NCI-H1694 treated with DMSO at 0.1 percent for 48 hours (cell line): ENCODE measurements at regions not wholly inside any gene's neighbourhood (a gene's known extent, or its start where the extent isn't known, plus 50 kb on each side); places are given as distances from the start of the nearest gene placed in this dataset.

ENCODE experiments used
- DNase-seq: peaks from one replicate; lab custom pipeline; 2025; lab: John Stamatoyannopoulos, UW

DNA sequence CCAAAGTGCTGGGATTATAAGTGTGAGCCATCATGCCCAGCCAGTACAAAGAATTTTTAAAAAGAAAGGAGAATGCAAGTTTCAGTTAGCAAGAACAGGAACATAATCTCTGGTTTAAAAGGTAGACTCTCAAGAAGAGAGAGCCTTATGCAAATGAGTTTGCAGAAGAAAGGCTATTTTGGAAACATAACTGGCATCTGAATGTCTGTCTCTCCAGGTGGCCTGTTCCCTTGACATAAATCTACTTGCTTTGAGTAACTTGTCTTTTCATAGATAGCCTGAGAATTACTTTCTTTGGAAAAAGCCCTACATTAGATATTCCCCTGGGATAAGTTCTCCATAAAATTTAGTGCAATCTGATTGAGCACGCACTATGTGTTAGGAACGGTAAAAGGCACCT lies 109.6 kb downstream of the ICOS start:
- DNase-seq, result no peak

DNA sequence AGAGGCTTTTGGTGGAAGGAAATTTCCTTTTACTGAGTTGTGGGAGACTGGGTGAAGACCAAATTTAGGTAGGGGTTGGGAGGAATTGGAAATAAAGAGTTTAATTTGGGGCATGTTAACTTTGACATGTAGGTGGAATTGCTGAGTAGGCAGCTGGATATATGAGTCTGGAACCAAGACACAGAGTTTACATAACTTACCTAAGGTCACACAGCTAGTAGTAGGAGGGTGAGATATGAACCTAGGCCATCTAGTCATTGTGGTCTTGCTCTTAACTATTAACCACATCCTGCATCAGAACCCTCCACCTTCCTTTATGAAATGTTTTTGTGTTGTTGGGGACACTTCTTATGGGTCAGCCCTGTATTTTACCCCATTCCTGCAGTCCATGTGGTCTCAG lies 113.1 kb downstream of the ICOS start:
- DNase-seq, result no peak

DNA sequence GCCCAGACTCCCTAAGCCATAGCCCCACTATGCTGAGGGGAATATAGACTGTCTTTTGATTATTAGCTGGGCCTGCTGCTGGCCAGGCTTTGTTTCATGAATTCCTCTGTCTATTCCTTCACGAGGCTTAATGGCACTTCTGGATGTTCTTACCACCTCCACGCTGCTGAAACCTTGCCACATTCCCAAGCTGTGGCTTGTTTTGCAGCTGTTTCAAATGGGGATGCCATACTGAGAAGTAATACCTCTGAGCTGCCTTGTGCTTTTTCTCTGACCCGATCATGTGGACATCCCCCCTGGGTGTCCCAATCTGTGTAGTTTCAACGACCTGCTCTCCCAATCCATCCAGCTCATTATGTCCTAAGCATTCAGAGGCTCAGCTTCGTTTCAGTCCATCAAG lies 114.1 kb downstream of the ICOS start:
- no peak for DNase-seq

DNA sequence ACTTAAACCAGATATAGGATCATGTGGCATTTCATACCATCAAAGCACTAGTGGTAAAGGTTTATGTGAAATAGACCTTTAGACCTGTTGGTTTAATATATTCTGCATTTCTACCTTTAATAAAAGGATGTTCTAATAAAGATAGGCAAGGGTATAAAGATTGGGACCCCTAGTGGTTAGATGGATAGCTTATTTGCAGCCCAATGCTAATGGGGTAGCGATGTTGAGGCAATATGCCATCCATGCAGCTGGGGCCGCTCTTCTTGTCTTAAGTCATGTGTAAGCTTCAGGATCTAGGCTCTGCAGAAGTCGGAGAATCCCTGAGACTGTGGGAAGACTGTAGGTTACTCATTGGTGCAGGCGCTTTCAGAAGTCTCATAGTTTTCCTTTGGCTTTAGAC lies 114.9 kb downstream of the ICOS start:
- DNase-seq, result no peak

DNA sequence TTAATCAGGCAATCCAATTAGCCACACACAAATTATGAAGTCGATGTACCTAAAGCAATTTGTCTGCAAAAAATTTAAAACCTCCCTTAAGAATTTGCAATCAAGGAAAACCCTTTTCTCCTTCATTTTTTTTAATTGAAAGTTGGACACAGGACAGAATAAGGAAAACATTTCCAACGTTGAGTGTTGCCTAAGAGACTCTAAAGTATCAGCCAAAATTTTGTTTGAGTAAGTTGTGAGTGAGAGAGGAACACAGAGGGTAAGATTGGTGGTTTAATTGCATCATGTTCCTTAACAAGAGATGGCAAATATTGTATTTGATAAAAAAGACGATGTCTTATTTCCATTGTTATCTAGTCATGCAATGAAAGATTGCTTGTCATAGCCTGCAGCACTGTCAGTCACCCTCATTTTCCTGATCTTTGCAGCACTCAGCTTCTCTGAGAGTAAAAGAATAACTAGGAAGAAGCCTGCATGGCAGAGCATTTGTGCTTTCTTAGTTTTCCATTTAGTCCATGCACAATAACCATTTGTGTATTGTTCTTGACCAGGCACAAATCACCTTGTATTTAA lies 115.5 kb downstream of the ICOS start:
- DNase-seq, result no peak

DNA sequence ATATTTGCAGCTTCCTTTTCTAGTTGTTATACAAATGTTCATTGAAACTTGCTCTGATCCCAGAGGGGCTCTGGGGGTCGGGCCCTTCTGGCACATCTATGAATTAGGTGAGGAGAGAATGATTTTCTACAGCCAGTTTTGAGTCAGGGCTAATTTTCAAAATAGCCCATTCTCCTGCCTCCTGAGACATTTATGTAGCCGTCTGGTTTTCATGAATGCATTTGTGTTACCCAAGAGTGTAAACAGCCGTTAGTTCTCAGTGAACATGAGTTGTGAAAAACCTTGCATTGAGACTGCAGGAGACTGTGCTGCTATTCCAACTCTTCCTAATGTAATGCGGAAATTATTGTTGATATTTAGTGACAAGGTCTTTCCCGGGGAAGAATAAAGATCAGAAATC lies 122.5 kb downstream of the ICOS start:
- DNase-seq, result no peak

DNA sequence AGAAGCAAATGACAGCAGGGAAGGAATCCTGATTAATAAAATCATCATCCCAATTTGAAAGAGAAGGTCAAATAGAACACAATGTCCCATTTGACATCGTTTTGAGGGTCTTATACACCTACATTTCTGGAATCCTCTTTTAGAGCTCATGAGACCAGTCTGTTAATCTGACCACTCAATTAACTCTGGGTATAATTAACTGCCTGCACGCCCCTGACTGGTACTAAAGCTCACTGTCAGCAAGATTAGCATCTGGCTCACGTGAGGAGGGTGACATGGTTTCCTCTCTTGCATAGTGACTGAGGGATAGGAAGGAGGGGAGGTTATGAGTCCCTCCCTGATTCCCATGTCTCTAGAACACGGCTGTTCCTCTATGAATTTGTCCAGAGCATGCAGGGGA lies 124.3 kb downstream of the ICOS start:
- DNase-seq, result no peak

DNA sequence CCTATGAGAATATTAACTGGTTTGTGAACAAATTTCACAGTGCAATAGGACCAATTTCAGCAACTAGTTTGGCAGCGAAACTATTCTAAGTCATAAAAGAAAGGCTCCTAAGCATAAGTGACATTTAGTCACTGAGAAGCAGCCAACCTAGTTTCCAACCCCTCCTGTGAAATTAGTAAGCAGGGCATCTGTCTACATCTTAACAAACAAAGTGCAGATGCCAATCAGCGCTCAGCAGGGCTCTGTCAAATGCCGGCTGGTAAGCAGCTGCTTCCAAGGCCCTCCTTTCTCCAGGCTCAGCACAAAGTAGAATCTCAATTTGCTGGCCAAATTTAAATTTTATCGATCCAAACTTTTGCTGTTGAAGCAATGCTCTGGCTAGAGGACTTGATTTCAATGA lies 124.7 kb downstream of the ICOS start:
- peak; percentile 27 for DNase-seq

DNA sequence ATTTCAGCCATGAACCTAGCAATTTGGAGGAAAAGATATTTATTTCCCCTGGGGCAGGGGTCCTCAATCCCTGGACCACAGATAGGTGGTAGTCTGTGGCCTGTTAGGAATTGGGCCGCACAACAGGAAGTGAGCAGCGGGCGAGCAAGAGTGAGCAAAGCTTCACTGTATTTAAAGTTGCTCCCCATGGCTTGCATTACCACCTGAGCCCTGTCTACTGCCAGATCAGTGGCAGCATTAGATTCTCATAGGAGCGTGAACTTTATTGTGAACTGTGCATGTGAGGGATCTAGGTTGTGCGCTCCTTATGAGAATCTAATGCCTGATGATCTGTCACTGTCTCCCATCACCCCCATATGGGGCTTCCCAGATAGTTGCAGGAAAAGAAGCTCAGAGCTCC lies 127.6 kb downstream of the ICOS start:
- no peak for DNase-seq

DNA sequence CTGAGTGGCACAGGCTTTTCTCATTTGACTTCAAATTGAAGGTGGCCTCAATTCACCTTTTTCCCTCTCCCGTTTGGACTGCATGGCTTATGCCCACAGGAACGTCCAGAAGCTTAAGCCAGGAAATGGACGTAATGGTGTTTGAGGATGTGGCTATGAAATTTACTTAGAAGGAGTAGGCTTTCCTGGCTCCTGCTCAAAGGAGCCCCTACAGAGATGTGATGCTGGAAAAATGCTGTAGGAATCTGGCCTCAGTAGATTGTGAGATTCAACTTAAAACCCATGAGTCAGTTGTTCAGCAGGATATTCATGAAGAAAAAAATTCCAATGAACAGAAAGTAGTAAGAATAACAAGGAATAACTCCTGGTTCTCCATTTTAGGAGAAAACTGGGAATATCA lies 129.0 kb downstream of the ICOS start:
- no peak for DNase-seq

DNA sequence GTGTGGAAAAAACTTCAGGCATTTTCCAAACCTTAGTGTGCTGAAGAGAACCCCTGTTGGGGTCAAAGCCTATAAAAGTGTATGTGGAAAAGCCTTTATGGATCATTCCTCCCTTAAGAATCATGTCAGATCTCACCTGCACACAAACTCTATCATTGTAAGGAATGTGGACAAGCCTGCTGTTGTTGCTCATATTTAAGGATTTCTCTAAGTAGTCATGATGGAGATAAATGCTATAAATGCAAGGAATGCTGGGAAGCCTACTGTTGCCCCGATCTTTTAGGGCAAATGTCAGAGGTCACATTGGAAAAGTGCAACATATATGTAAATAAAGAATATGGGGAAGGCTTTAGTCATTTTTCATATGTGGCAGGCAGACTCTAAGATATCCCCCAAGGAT lies 129.5 kb downstream of the ICOS start:
- no peak for DNase-seq

DNA sequence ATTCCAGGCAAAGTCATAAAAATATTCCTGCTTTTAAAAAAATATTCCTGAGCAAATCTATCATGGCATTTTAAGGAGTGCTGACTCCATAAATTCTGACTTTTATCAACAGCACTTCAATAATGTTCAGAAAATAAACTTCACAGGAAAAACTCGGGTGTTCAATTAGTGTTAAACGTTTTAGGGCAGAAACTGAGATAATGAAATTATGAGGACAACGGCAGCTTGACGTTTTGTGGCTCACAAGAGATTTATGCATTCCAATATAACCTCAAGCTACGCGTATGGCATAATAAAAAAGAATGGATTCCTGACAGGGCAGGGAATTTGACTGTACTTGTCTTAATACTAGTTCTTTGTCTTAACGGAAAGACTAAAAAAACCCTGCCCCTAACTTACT lies 133.2 kb downstream of the ICOS start:
- DNase-seq, result no peak

DNA sequence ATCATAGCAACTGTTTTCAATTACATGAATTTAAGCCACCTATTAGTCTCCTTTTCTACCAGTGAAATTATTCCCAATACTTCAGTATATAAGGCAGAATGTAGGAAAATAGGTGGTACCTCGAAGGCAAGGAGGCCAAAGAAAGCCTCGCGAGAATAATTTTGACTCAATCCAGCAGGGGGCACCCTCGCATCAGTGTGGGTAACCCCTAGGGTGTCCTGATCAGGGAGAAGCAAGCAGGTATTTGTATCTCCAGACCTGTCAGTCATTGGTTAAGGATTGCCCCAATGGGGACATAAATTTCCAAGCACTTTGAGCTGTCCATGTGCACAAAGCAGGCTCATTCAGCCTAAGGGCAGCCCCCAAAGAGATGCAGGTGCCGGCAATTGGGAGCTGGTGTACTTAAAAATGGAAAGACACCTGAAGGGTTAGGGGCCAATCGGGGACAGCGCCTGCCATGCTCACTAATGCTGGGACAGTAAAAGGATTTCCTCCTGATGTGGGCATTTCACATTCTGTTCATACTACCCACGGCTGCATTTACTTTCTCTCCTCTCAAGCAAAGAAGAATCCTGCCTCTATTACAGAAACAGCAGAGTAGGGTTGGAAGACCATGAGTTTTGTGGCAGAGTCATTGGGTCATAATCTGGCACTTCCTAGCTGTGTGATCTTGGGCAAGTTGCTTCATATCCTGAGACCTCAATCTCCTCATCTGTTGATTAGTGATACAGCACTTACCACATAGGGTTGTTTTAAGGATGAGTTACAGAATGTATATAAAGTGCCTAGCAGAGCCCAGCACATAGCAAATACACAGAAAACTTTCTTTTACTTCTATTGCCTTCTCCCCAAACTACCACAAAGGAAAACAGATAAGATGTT lies 136.1 kb downstream of the ICOS start:
- DNase-seq, result peak; percentile 5

DNA sequence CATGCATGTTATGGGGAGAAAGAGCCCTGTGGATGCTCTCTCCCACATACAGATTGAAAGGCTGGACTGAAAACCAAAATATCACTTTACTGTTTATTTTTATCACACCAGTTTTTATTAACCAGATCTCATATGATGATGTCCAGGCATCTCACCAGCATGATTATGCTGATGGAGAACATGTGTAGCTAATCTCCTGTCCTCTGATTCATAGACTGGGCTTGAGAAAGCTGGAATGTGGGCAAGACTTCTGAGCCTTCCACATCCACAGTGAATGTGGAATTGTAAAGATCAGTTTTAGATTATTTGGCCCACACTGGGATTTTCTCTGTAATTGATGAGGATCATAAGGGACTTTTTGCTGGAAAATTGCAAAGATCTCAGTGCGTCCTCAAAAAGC lies 137.9 kb downstream of the ICOS start:
- DNase-seq, result no peak

DNA sequence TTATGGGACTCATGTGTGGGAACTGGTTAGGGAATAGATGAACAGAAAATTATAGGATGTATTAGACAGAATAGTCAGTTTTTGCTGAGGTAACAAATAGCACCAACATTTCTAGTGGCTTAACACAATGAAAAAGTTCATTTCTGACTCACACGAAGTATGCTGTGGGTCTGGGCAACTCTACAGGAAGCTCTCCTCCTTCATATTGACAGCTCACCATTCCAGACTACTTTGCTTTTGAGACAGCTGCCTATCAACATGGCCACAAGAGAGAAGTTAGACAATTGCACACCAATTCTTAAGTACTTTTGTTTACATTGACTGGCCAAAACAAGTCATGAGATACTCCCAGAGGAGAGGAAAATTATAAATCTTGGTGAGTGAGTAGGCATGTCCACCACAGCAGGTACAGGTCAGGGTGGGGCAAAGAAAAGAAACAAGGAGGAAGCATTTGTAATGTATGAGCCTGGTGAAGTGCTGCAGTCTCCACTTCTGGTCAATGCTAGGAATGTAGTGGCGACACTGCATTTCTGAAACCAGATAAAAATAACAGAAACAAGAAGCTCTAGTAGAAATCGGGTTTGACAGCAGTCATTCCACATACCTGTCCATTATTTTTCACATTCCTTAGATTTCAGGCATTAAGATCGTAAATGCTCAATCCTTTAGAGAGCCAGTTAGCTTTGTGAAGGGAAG lies 141.6 kb downstream of the ICOS start:
- no peak for DNase-seq

DNA sequence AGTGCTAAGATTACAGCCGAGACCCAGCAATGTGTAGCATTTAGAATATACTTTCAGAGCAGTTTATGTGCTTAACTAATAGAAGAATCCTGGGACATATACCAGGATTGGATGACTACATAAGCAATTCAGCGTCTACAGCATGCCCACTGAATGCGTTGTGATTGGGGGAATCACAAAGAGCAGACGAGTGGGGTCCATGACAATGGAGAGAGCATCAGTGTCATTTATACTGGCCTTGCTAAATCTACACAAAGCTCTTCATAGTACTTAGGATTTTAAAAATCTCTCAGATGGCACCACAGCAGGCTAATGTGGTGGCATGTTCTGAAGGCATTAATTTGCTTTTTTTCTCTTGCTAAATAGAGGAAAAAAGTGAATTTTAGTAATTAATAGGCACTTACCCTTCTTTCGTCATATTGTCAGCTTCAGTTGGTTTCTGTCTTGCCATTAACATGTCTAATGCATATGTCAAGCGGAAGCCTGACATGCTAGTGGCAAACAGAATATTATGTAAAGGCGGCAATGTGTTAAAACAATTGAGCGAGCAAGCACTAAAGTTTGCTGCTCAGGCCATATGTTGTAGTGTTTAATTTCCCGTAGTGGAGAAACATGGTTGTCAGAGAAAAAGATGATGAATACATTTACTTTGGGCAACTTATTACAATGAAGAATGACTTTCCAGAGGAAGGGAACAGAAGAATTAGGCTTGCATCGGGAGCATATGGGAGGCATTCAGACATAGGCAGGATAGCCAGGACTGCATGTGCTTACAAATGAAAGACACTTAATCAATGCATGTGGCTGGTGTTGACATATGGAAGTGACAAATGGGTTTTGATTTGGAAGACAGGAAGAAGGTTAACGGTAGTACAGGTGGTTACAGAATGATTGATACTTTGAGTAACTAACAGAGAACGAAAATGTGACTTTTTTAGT lies 145.2 kb downstream of the ICOS start:
- peak; percentile 17 for DNase-seq

DNA sequence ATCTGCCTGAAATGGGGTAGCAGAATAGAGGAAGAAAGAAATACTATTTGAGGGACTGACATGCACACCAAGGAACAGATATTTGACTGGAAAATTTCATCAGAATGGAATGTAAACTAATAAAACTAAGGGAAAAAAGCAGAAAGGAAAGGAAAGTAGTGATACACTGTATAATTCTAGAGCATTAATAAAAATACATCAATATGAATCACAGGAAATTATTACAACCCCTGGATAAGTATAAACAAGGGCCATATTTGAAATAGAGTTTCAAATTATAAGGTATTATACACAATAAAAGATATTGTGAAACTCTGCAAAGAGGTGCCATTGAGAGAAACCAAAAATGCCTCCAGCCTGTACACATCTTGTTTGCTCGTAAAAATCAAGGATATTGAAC lies 149.6 kb downstream of the ICOS start:
- no peak for DNase-seq

DNA sequence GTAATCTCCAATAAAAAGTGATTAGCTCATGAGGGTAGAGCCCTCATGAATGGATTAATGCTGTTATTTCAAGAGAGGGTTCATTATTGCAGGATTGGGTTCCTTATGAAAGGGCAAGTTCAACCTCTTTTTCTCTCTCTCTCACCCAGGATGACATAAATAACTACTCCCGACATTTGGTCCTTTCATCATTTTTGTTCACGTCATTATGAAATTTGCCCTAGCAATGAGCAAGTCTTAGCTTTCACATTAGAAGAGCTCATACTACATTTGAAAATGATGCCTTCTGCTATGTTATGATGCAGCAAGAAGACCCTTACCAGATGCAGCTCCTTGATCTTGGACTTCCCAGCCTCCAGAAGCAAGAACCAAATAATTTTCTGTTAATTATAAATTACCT lies 152.5 kb downstream of the ICOS start:
- no peak for DNase-seq

DNA sequence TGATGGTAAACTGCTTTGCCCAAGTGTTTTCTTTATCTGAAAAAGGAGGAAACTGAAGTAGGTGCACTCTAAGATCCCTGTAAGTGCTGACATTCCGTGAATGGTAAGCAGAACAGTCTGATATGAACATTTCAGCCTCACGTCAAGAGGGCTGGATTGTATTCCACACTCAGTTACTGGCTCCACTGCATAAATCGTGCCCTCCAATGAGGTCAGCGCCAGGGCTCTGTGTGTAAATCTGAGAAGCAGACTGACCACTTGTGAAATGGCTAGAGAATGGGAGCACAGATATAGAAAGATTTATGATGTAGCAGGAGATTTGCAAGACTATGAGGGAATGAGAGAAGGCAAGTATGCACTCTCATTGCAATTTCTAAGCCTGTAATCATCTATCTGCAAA lies 153.0 kb downstream of the ICOS start:
- DNase-seq, result no peak

DNA sequence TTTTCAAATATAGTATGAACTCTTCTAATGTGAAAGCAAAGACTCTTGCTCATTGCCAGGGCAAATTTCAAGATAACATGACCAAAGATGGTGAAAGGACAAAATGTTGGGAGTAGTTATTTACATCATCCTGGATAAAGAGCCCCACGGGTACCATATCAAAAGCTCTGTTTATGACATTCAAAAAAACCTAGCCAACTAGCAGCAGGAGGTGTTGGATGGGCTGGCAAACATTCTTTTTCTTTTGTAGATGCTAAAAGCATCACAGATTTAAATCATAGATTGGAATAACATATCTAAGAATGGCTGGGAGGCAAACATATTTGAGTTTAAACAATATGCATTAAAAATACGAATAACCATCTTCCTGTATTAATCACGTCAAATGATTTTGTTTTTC lies 153.5 kb downstream of the ICOS start:
- no peak for DNase-seq

DNA sequence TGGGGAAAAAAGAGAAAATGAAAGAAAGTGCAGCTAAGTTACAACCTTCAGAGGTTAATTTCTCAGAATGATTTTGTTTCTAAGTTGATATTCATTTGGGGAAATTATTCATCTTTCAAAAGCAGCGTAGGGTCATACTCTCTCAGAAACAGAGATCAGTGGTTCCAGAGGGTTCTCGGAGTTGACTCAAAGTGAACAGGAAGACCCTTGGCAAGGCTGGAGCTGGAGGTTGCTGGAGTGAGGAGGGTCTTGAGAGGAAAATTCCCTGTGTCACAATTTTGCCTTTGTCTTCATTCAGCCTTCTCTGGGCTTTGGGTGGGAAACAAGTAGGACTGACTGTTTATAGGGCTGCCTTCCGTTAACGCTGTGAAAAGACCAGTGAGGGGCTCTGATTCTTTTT lies 168.2 kb downstream of the ICOS start:
- no peak for DNase-seq

DNA sequence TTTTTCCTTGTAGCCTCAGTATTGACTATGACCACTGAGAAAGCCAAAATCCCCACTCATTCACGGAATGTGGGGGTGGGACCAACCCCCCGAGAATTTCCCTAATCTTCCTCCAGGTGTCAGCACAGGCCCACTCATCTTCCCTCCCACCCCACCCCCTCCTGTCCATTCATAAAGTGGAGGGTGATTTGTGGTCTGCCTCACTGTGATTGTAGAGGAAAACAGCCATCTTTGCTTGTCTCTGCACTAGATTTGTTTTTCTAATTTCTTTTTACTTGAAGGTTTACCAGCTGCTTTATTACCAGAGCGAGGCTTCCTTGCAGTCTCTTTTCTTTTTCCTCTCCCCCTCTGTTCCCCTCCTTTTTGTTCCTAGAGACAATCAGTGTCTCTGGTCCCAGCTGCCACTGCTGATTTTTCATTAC lies 171.8 kb downstream of the ICOS start:
- peak; percentile 9 for DNase-seq
